K562 (cell line): ENCODE measurements at regions not wholly inside any gene's neighbourhood (a gene's known extent, or its start where the extent isn't known, plus 50 kb on each side); places are given as distances from the start of the nearest gene placed in this dataset.

Experiments used
- ATAC-seq: fragments of 200-7000 bp; cut with Tn5 transposase; 3 replicates; pipeline ENCODE4 v1.9.1; 2020; ENCODE audit warnings: moderate library complexity
- BruUV-seq: library from RNA; stranded (reverse); fragments of 400-500 nt; replicated peaks from 2 replicates; lab custom pipeline; 2021; lab: Mats Ljungman, UMichigan
- CTCF ChIA-PET: fragments of 300-600 bp; formaldehyde crosslinking; extraction: SDS; loops from one replicate; lab custom pipeline; 2021; ENCODE audit warnings: low intra/inter-chr PET ratio; lab: Yijun Ruan, JAX
- POLR2A ChIA-PET: fragments of 300-600, 350-650 bp; sonication (Branson Sonifier 250); formaldehyde crosslinking; extraction: SDS; loops from one replicate; lab custom pipeline; 2021; ENCODE audit warnings: antibody characterized with exemption, inconsistent platforms; lab: Yijun Ruan, JAX
- DNase-seq, 4 experiments: peaks; one replicate each; pipeline versions ENCODE4 v3.0.0 to v3.0.0-alpha.2; 2011 to 2018; ENCODE audit warnings: low spot score in 3 of 4, mixed read lengths in 3 of 4; ENCODE audit errors: extremely low read depth in 1 of 4
- FAIRE-seq: peaks from 2 replicates; lab custom pipeline; 2011; peaks lifted over from hg19 to GRCh38; lab: Jason Lieb, UNC
- H2AFZ ChIP-seq: 2 replicates; pipeline ENCODE4 v1.6.0; 2011; ENCODE audit warnings: low read depth, low read length, control low read depth, inconsistent platforms
- H3K27ac ChIP-seq: fragments of 200-600 bp; 3 replicates; pipeline ENCODE4 v1.8.0; 2011; ENCODE audit warnings: low read depth, mild to moderate bottlenecking, control low read depth, inconsistent platforms, low read length, moderate library complexity, mixed read lengths; ENCODE audit errors: extremely low read depth
- H3K27me3 ChIP-seq, 2 experiments: fragments of 300-600 bp in 1 of 2; 2 replicates in 1 of 2; 3 replicates in 1 of 2; pipeline versions ENCODE4 v1.6.0 to v1.8.0; 2011; ENCODE audit warnings: inconsistent platforms in 2 of 2, low read length in 2 of 2, mild to moderate bottlenecking in 1 of 2, mixed read lengths in 1 of 2, moderate library complexity in 1 of 2; ENCODE audit not compliant: control insufficient read depth in 2 of 2, insufficient read depth in 2 of 2
- H3K36me3 ChIP-seq: fragments of 300-600 bp; 3 replicates; pipeline ENCODE4 v1.8.0; 2011; ENCODE audit warnings: mild to moderate bottlenecking, low read length, inconsistent platforms; ENCODE audit not compliant: control insufficient read depth, insufficient read depth
- H3K4me1 ChIP-seq, 2 experiments: fragments of 200-600 bp in 1 of 2; replicated peaks in 1 of 2; 2 replicates in 1 of 2; 3 replicates in 1 of 2; pipeline versions ENCODE4 v1.5.1 to v1.8.0; 2011; ENCODE audit warnings: inconsistent platforms in 2 of 2, low read length in 2 of 2, mild to moderate bottlenecking in 1 of 2, mixed read lengths in 1 of 2, moderate library complexity in 1 of 2; ENCODE audit not compliant: control insufficient read depth in 2 of 2, insufficient read depth in 2 of 2
- H3K4me2 ChIP-seq: 2 replicates; pipeline ENCODE4 v1.6.1; 2011; ENCODE audit warnings: low read length, control low read depth, inconsistent platforms, mixed read lengths; ENCODE audit not compliant: insufficient read depth
- H3K4me3 ChIP-seq: fragments of 200-600 bp; sonication (generic), shearing (Covaris generic); 2 replicates; pipeline ENCODE4 v1.5.1; 2016; ENCODE audit warnings: control low read depth, inconsistent platforms
- H3K79me2 ChIP-seq: fragments of 200-600 bp; 3 replicates; pipeline ENCODE4 v1.8.0; 2011; ENCODE audit warnings: low read length, inconsistent platforms; ENCODE audit not compliant: control insufficient read depth, insufficient read depth
- H3K9ac ChIP-seq, 2 experiments: 2 replicates each; pipeline versions ENCODE4 v1.6.0 to v1.6.1; 2011; ENCODE audit warnings: low read depth in 2 of 2, low read length in 2 of 2, control low read depth in 1 of 2, inconsistent platforms in 1 of 2, mild to moderate bottlenecking in 1 of 2, mixed read lengths in 1 of 2; ENCODE audit not compliant: insufficient read depth in 1 of 2
- H3K9me1 ChIP-seq: one replicate; pipeline ENCODE4 v1.6.0; 2011; ENCODE audit warnings: inconsistent platforms, mild to moderate bottlenecking, low read length, moderate library complexity; ENCODE audit not compliant: control insufficient read depth, insufficient read depth
- H3K9me3 ChIP-seq: replicated peaks from 2 replicates; pipeline ENCODE4 v1.5.1; 2011; ENCODE audit warnings: low read depth, low read length, inconsistent platforms; ENCODE audit not compliant: control insufficient read depth, insufficient read depth
- H4K20me1 ChIP-seq: replicated peaks from 2 replicates; pipeline ENCODE4 v1.6.1; 2011; ENCODE audit warnings: low read length, inconsistent platforms, mixed read lengths; ENCODE audit not compliant: control insufficient read depth, insufficient read depth
- EWSR1 ChIP-seq: fragments of 450-650 bp; IDR thresholded peaks from 2 replicates; pipeline ENCODE4 v1.6.1; 2018; ENCODE audit warnings: borderline replicate concordance, mild to moderate bottlenecking, low read depth, moderate library complexity; ENCODE audit not compliant: partially characterized antibody
- HSF4 ChIP-seq: fragments of 250-450 bp; sonication (Bioruptor Pico); IDR thresholded peaks from 2 replicates; pipeline ENCODE4 v2.1.2; 2022; ENCODE audit warnings: mild to moderate bottlenecking, moderate library complexity, borderline replicate concordance
- KAT7 ChIP-seq: sonication (generic); formaldehyde crosslinking; IDR thresholded peaks from 2 replicates; pipeline ENCODE4 v1.8.0; 2022; ENCODE audit warnings: missing genetic modification reagents, mild to moderate bottlenecking, borderline replicate concordance
- NBN ChIP-seq: fragments of 450-650 bp; IDR thresholded peaks from 2 replicates; pipeline ENCODE4 v1.6.1; 2016; ENCODE audit warnings: low read depth, mild to moderate bottlenecking
- NCOA1 ChIP-seq: fragments of 450-650 bp; IDR thresholded peaks from 2 replicates; pipeline ENCODE4 v1.6.1; 2016; ENCODE audit warnings: low read depth
- NCOA2 ChIP-seq, 2 experiments: fragments of 450-650 bp; IDR thresholded peaks; 2 replicates each; pipeline ENCODE4 v1.6.1; 2018; ENCODE audit warnings: mild to moderate bottlenecking in 2 of 2, moderate library complexity in 1 of 2; ENCODE audit not compliant: partially characterized antibody in 2 of 2
- RBFOX2 ChIP-seq: fragments of 200-400 bp; formaldehyde crosslinking; IDR thresholded peaks from 2 replicates; pipeline ENCODE4 v1.6.1; 2017; ENCODE audit warnings: low read depth, mild to moderate bottlenecking, low read length, moderate library complexity
- RBM14 ChIP-seq: fragments of 200-400 bp; formaldehyde crosslinking; IDR thresholded peaks from 2 replicates; pipeline ENCODE4 v1.6.1; 2018; ENCODE audit warnings: low read depth, mild to moderate bottlenecking, low read length, moderate library complexity, borderline replicate concordance; ENCODE audit not compliant: insufficient read depth
- SRSF3 ChIP-seq: fragments of 200-400 bp; formaldehyde crosslinking; IDR thresholded peaks from 2 replicates; pipeline ENCODE4 v1.6.1; 2016; ENCODE audit warnings: mild to moderate bottlenecking, low read length, moderate library complexity; ENCODE audit not compliant: insufficient read depth
- ZBTB43 ChIP-seq: sonication (generic); formaldehyde crosslinking; IDR thresholded peaks from 2 replicates; pipeline ENCODE4 v1.8.0; 2023; ENCODE audit warnings: mild to moderate bottlenecking, missing genetic modification reagents
- ZNF551 ChIP-seq: fragments of 250-450 bp; sonication (Bioruptor Pico); IDR thresholded peaks from 2 replicates; pipeline ENCODE4 v1.5.0; 2021; ENCODE audit warnings: mild to moderate bottlenecking, moderate library complexity
- ZNF586 ChIP-seq: fragments of 450-650 bp; formaldehyde crosslinking; conservative IDR thresholded peaks from 2 replicates; pipeline ENCODE4 v1.4.0; 2020; ENCODE audit warnings: mild to moderate bottlenecking, moderate library complexity
- WGBS: fragments of 100-300 bp; shearing (Covaris generic); methylation state at CpG from one replicate; pipeline ENCODE4 v1.1.6; 2016; ENCODE audit warnings: low coverage, mixed read lengths; ENCODE audit not compliant: insufficient coverage; ENCODE audit errors: missing lambda C conversion rate; 5-methylcytosine and 5-hydroxymethylcytosine counted together
- in situ Hi-C: fragments of 300-500 bp; cut with MboI; formaldehyde crosslinking; loops from 4 replicates; pipeline ENCODE4 v1.15.0; 2018; ENCODE audit warnings: inconsistent platforms, mixed read lengths
- intact Hi-C: fragments of 100-400 bp; cut with micrococcal nuclease; formaldehyde crosslinking; loops from 2 replicates; pipeline ENCODE4 v1.14.2; 2022
- TF ChIP-seq, protein P1 (sequence below): sonication (generic); formaldehyde crosslinking; IDR thresholded peaks from 2 replicates; pipeline ENCODE4 v1.8.1; 2022; ENCODE audit warnings: missing genetic modification reagents

DNA sequence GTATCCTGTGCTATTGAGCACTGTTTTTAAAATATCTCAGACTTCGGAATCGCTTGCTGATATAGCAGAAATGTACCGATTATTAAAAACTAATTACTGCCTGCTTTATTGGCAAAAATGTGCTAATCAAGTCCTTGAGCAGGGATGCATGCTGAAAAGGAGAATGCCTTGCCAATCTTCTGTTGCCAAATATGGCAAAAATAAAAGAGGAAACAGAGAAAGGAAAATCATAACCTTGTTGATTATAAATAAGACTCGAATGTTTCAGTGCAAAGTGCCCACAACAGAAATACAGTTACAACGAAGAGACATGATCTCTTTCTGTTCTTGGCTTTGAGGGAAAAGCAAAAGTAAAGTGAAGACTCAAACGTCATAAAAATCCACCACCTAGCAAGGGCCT, 248.5 kb downstream of the TMEM182 start:
- H3K9me3 ChIP-seq, result no peaks in the 10 kb centered on the region
- H3K27ac ChIP-seq, result no peak overlapping the region
- no peak for DNase-seq
- 2% methylated on average over 6 of the region's 6 CpGs for WGBS
- H3K4me3 ChIP-seq, result no peak overlapping the region
- BruUV-seq, result no TSS peak
- H2AFZ ChIP-seq, result no peak overlapping the region
- H3K9ac ChIP-seq, result no peak overlapping the region
- H3K36me3 ChIP-seq, result no peaks in the 10 kb centered on the region
- ATAC-seq, result no peak
- no peaks in the 10 kb centered on the region for H4K20me1 ChIP-seq
- no peaks in the 10 kb centered on the region for H3K79me2 ChIP-seq
- no peaks in the 10 kb centered on the region for H3K4me1 ChIP-seq
- intact Hi-C loops, result no loop called here
- no peak overlapping the region for H3K4me2 ChIP-seq
- no peak for FAIRE-seq
- ChIA-PET POLR2A (no interaction called here), CTCF (no interaction called here)
- no peaks in the 10 kb centered on the region for H3K9me1 ChIP-seq
- H3K27me3 ChIP-seq, result peaks cover 0 to 2% of the 10 kb centered on the region in 2 experiments; a peak in 1 of 5 replicates
- TF ChIP-seq EWSR1, result no peak
- TF ChIP-seq KAT7, result no peak
- no peak for TF ChIP-seq HSF4 (CRISPR knock-in tag)
- TF ChIP-seq NBN, result no peak
- no peak for TF ChIP-seq RBFOX2
- TF ChIP-seq RBM14, result no peak
- TF ChIP-seq ZBTB43 (CRISPR knock-in tag), result no peak
- TF ChIP-seq NCOA1, result no peak
- TF ChIP-seq ZNF551 (CRISPR knock-in tag), result no peak
- TF ChIP-seq ZNF586 (CRISPR knock-in tag), result no peak
- TF ChIP-seq NCOA2 (IDR thresholded peaks at IDR 0.05; ENCODE audit: partially characterized antibody in 2 of 2), result no peak
- no peak for TF ChIP-seq SRSF3
- TF ChIP-seq, protein P1, sequence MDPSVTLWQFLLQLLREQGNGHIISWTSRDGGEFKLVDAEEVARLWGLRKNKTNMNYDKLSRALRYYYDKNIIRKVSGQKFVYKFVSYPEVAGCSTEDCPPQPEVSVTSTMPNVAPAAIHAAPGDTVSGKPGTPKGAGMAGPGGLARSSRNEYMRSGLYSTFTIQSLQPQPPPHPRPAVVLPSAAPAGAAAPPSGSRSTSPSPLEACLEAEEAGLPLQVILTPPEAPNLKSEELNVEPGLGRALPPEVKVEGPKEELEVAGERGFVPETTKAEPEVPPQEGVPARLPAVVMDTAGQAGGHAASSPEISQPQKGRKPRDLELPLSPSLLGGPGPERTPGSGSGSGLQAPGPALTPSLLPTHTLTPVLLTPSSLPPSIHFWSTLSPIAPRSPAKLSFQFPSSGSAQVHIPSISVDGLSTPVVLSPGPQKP (CRISPR knock-in tag), result no peak
- in situ Hi-C loops, result no loop called here
